ENCODE measurements at regions not wholly inside any gene's neighbourhood (a gene's known extent, or its start where the extent isn't known, plus 50 kb on each side); places are given as distances from the start of the nearest gene placed in this dataset.

- no peak for TF ChIP-seq TBX3 (IDR thresholded peaks at IDR 0.05; ENCODE audit: borderline replicate concordance)
- TF ChIP-seq MEIS2 (CRISPR knock-in tag; IDR thresholded peaks at IDR 0.05) = no peak
- no peak for TF ChIP-seq ZNF740 (CRISPR knock-in tag; IDR thresholded peaks at IDR 0.05)
- no peak for TF ChIP-seq ZNF362 (CRISPR knock-in tag; IDR thresholded peaks at IDR 0.05; ENCODE audit: borderline replicate concordance)
- TF ChIP-seq ZSCAN30 (CRISPR knock-in tag; IDR thresholded peaks at IDR 0.05) = no peak
- TF ChIP-seq ATM (IDR thresholded peaks at IDR 0.05; ENCODE audit: borderline replicate concordance) = no peak
- no peak for TF ChIP-seq ZNF781 (CRISPR knock-in tag; IDR thresholded peaks at IDR 0.05; ENCODE audit: borderline replicate concordance, not compliant biosample characterization)
- TF ChIP-seq ZNF564 (CRISPR knock-in tag; IDR thresholded peaks at IDR 0.05) = no peak
These were observed 380.7 kb upstream of the GOT2 start (continued) for GRCh38 chr16:59114790-59115189.

DNA sequence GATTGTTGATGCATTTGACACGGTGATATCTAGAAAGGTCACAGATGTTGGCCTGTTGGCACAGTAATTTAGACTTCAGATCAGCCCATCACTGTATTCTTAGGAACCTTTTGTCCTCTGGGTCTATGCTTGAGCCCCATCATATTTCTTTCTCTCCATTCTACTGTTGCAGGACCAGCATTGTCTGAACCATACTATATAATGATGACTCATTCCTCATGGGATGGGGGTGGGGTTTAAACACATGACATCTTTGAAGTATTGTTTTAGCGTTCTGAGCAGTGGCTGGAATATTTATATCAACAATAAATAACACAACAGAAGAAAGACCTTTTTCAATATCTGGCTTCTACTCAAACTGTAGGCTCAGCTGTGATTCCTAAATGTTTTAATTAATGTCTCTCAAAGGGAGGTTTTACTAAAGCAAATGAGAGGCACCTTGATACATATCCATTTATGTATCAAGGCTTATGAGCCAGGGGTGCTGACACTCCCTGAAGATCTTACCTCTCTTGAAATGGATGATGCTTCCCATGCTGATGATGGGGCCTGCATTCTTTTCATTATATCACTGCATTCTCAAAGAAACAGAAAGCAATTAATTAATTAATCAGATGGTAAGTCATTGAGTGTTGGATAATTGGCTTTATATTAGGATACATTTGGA is 379.0 kb upstream of the GOT2 start:
- Histone ChIP-seq H3K4me1 (ENCODE audit: insufficient read depth, low read length) (no peaks in the 10 kb centered on the region), H3K9ac (ENCODE audit: insufficient read depth, low read depth, low read length) (no peak overlapping the region), H4K20me1 (ENCODE audit: insufficient read depth, low read length) (no peaks in the 10 kb centered on the region), H3K9me3 (ENCODE audit: low read length) (no peaks in the 10 kb centered on the region), H2AFZ (ENCODE audit: low read length) (no peak overlapping the region), H3K27me3 (ENCODE audit: control insufficient read depth in 1 of 2, insufficient read depth in 2 of 2, low read length in 2 of 2) (no peaks in the 10 kb centered on the region), H3K79me2 (ENCODE audit: insufficient read depth, low read length) (no peaks in the 10 kb centered on the region), H3K4me2 (ENCODE audit: low read depth, low read length) (no peak overlapping the region), H3K4me3 (replicated peaks in 1 of 3; ENCODE audit: insufficient read depth in 1 of 3, low read depth in 2 of 3, low read length in 3 of 3) (no peak overlapping the region), H3K36me3 (replicated peaks in 1 of 2; ENCODE audit: control insufficient read depth in 1 of 2, insufficient read depth in 2 of 2, low read length in 2 of 2) (no peaks in the 10 kb centered on the region), H3K27ac (ENCODE audit: extremely low read length, insufficient read depth, low read length) (no peak overlapping the region)
- in situ Hi-C loops (cut with HindIII; ENCODE audit: extremely low pct_ligation_motif_present, low pct_unique_long_range_greater_than_20kb) (no loop called here), intact Hi-C loops (cut with micrococcal nuclease; ENCODE audit: unreplicated experiment) (no loop called here)
- ChIA-PET POLR2A (no interaction called here), CTCF (ENCODE audit: low intra/inter-chr PET ratio, low total read pairs) (no interaction called here)
- DNase-seq (ENCODE audit: low spot score) = no peak
- ATAC-seq = no peak
- WGBS (ENCODE audit: low lambda C conversion rate) = 0% methylated on average over 2 of the region's 2 CpGs
- no TSS peak for BruUV-seq (replicated peaks)
- FAIRE-seq = no peak
- TF ChIP-seq KAT7 (CRISPR knock-in tag; IDR thresholded peaks at IDR 0.05; ENCODE audit: borderline replicate concordance) (no peak), ATM (IDR thresholded peaks at IDR 0.05; ENCODE audit: borderline replicate concordance) (no peak), EZH2 (conservative IDR thresholded peaks at IDR 0.05; ENCODE audit: low read depth, low read length) (no peak), PHF21A (CRISPR knock-in tag; IDR thresholded peaks at IDR 0.05) (no peak), YY1 (IDR thresholded peaks at IDR 0.05; ENCODE audit: insufficient read depth, insufficient replicate concordance, low read depth, low read length) (no peak), HOXA5 (CRISPR knock-in tag; IDR thresholded peaks at IDR 0.05) (no peak), PRDM15 (CRISPR knock-in tag; IDR thresholded peaks at IDR 0.05) (no peak), ZSCAN30 (CRISPR knock-in tag; IDR thresholded peaks at IDR 0.05) (no peak), SRSF4 (IDR thresholded peaks at IDR 0.05; ENCODE audit: low read depth, low read length, poor library complexity, severe bottlenecking) (no peak), ZNF205 (CRISPR knock-in tag; IDR thresholded peaks at IDR 0.05) (no peak), FOSL2 (CRISPR knock-in tag; IDR thresholded peaks at IDR 0.05) (no peak)
- TF ChIP-seq, protein P1, sequence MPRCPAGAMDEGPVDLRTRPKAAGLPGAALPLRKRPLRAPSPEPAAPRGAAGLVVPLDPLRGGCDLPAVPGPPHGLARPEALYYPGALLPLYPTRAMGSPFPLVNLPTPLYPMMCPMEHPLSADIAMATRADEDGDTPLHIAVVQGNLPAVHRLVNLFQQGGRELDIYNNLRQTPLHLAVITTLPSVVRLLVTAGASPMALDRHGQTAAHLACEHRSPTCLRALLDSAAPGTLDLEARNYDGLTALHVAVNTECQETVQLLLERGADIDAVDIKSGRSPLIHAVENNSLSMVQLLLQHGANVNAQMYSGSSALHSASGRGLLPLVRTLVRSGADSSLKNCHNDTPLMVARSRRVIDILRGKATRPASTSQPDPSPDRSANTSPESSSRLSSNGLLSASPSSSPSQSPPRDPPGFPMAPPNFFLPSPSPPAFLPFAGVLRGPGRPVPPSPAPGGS (CRISPR knock-in tag; IDR thresholded peaks at IDR 0.05) = no peak

Measured in HepG2 (cell line).